Hepatocyte (in vitro differentiated cells): ENCODE measurements at regions not wholly inside any gene's neighbourhood (a gene's known extent, or its start where the extent isn't known, plus 50 kb on each side); places are given as distances from the start of the nearest gene placed in this dataset.

Source experiments
- DNase-seq: peaks from one replicate; pipeline ENCODE4 v3.0.0-alpha.2; 2016; ENCODE audit warnings: low spot score
- H2AFZ ChIP-seq: fragments of 200-600 bp; sonication (generic); 2 replicates; pipeline ENCODE4 v1.6.0; 2016; ENCODE audit warnings: antibody characterized with exemption, mild to moderate bottlenecking
- H3K27ac ChIP-seq: fragments of 200-600 bp; sonication (generic); 2 replicates; pipeline ENCODE4 v1.5.1; 2016; ENCODE audit warnings: mild to moderate bottlenecking
- H3K27me3 ChIP-seq: fragments of 200-600 bp; sonication (generic); 2 replicates; pipeline ENCODE4 v1.6.1; 2016
- H3K36me3 ChIP-seq: fragments of 200-600 bp; sonication (generic); replicated peaks from 2 replicates; pipeline ENCODE4 v1.5.1; 2016; ENCODE audit warnings: low read depth; ENCODE audit not compliant: insufficient read depth
- H3K4me1 ChIP-seq: fragments of 200-600 bp; sonication (generic); 2 replicates; pipeline ENCODE4 v1.5.1; 2016; ENCODE audit warnings: mild to moderate bottlenecking, moderate library complexity; ENCODE audit not compliant: insufficient read depth
- H3K4me2 ChIP-seq: fragments of 200-600 bp; sonication (generic); 2 replicates; pipeline ENCODE4 v1.6.0; 2016
- H3K4me3 ChIP-seq: fragments of 200-600 bp; sonication (generic); 2 replicates; pipeline ENCODE4 v1.5.1; 2016; ENCODE audit warnings: mild to moderate bottlenecking
- H3K79me2 ChIP-seq: fragments of 200-600 bp; sonication (generic); 2 replicates; pipeline ENCODE4 v1.6.0; 2017; ENCODE audit warnings: mild to moderate bottlenecking
- H3K9me2 ChIP-seq: fragments of 200-600 bp; sonication (generic); replicated peaks from 2 replicates; pipeline ENCODE4 v1.6.0; 2017; ENCODE audit warnings: mild to moderate bottlenecking; ENCODE audit not compliant: insufficient read depth
- H3K9me3 ChIP-seq: fragments of 200-600 bp; sonication (generic); 2 replicates; pipeline ENCODE4 v1.5.1; 2016; ENCODE audit warnings: low read depth, mild to moderate bottlenecking
- H4K20me1 ChIP-seq: fragments of 200-600 bp; sonication (generic); 2 replicates; pipeline ENCODE4 v1.6.0; 2016; ENCODE audit warnings: mild to moderate bottlenecking; ENCODE audit not compliant: insufficient read depth, poor library complexity, severe bottlenecking
- CTCF ChIP-seq: fragments of 200-600 bp; sonication (generic); IDR thresholded peaks from 2 replicates; pipeline ENCODE4 v1.5.1; 2016; ENCODE audit warnings: antibody characterized with exemption, mild to moderate bottlenecking; ENCODE audit not compliant: poor library complexity
- EZH2 ChIP-seq: fragments of 200-600 bp; sonication (generic); IDR thresholded peaks from 2 replicates; pipeline ENCODE4 v1.6.1; 2016; ENCODE audit warnings: antibody characterized with exemption, mild to moderate bottlenecking, borderline replicate concordance
- EZH2phosphoT487 ChIP-seq: fragments of 200-600 bp; sonication (generic); IDR thresholded peaks from one replicate; pipeline ENCODE4 v1.6.1; 2018; ENCODE audit warnings: antibody characterized with exemption, mild to moderate bottlenecking, low read depth, moderate library complexity; ENCODE audit not compliant: unreplicated experiment, severe bottlenecking
- WGBS: methylation state at CpG from one replicate; pipeline ENCODE4 v1.1.6; 2016; ENCODE audit warnings: low lambda C conversion rate; ENCODE audit errors: missing lambda C conversion rate; 5-methylcytosine and 5-hydroxymethylcytosine counted together

- DNase-seq = no peak
- no peaks in the 10 kb centered on the region for H3K27me3 ChIP-seq
- H4K20me1 ChIP-seq = no peaks in the 10 kb centered on the region
- TF ChIP-seq CTCF (no peak), EZH2phosphoT487 (no peak), EZH2 (no peak)
- no peaks in the 10 kb centered on the region for H3K9me3 ChIP-seq
- no peak overlapping the region for H3K4me3 ChIP-seq
- no peaks in the 10 kb centered on the region for H3K4me1 ChIP-seq
- no peaks in the 10 kb centered on the region for H3K36me3 ChIP-seq
- H3K9me2 ChIP-seq = no peaks in the 10 kb centered on the region
- H3K27ac ChIP-seq = no peak overlapping the region
- WGBS = 93% methylated on average over 3 of the region's 3 CpGs
- no peaks in the 10 kb centered on the region for H3K79me2 ChIP-seq
- H2AFZ ChIP-seq = no peak overlapping the region
- no peak overlapping the region for H3K4me2 ChIP-seq
Observed at GRCh38 chr7:81003326-81003725, 84.5 kb upstream of the SEMA3C start.

GRCh38 chr7:81002421-81002820 lies 83.6 kb upstream of the SEMA3C start:
- H3K4me1 ChIP-seq = no peaks in the 10 kb centered on the region
- H4K20me1 ChIP-seq = no peaks in the 10 kb centered on the region
- no peaks in the 10 kb centered on the region for H3K9me2 ChIP-seq
- TF ChIP-seq EZH2 = no peak
- no peak for TF ChIP-seq EZH2phosphoT487
- no peak for TF ChIP-seq CTCF
- no peaks in the 10 kb centered on the region for H3K36me3 ChIP-seq
- H3K4me3 ChIP-seq = no peak overlapping the region
- no peak for DNase-seq
- no peaks in the 10 kb centered on the region for H3K79me2 ChIP-seq
- no peak overlapping the region for H3K4me2 ChIP-seq
- no peak overlapping the region for H2AFZ ChIP-seq
- H3K27me3 ChIP-seq = no peaks in the 10 kb centered on the region
- H3K27ac ChIP-seq = no peak overlapping the region
- no peaks in the 10 kb centered on the region for H3K9me3 ChIP-seq

- WGBS = 96% methylated on average over 2 of the region's 2 CpGs
Observed at GRCh38 chr7:80999771-81000170, 80.9 kb upstream of the SEMA3C start.

More at GRCh38 chr7:80999771-81000170, 80.9 kb upstream of the SEMA3C start:
- Histone ChIP-seq H3K79me2 (no peaks in the 10 kb centered on the region), H2AFZ (no peak overlapping the region), H3K4me3 (no peak overlapping the region), H3K4me2 (no peak overlapping the region), H3K36me3 (no peaks in the 10 kb centered on the region), H3K9me2 (no peaks in the 10 kb centered on the region), H4K20me1 (no peaks in the 10 kb centered on the region), H3K9me3 (no peaks in the 10 kb centered on the region), H3K4me1 (no peaks in the 10 kb centered on the region), H3K27me3 (no peaks in the 10 kb centered on the region), H3K27ac (no peak overlapping the region)
- no peak for DNase-seq
- TF ChIP-seq EZH2 (no peak), CTCF (no peak), EZH2phosphoT487 (no peak)
